ENCODE measurements at regions not wholly inside any gene's neighbourhood (a gene's known extent, or its start where the extent isn't known, plus 50 kb on each side); places are given as distances from the start of the nearest gene placed in this dataset.

GRCh38 chr9:12916042-12916441, 141.2 kb downstream of the LURAP1L start:
- no peak for DNase-seq
- no peaks in the 10 kb centered on the region; the same call in 1 of the 2 replicates for H3K27me3 Mint-ChIP-seq (ENCODE audit: insufficient read depth)
- no peak overlapping the region for H3K27ac Mint-ChIP-seq
- H3K36me3 Mint-ChIP-seq (ENCODE audit: low read depth): no peaks in the 10 kb centered on the region
- H3K9me3 Mint-ChIP-seq: no peaks in the 10 kb centered on the region
- H3K4me3 Mint-ChIP-seq: no peak overlapping the region
- no peaks in the 10 kb centered on the region for H3K4me1 Mint-ChIP-seq (ENCODE audit: low read depth)
- TF ChIP-seq CTCF (IDR thresholded peaks at IDR 0.05): no peak

DNA sequence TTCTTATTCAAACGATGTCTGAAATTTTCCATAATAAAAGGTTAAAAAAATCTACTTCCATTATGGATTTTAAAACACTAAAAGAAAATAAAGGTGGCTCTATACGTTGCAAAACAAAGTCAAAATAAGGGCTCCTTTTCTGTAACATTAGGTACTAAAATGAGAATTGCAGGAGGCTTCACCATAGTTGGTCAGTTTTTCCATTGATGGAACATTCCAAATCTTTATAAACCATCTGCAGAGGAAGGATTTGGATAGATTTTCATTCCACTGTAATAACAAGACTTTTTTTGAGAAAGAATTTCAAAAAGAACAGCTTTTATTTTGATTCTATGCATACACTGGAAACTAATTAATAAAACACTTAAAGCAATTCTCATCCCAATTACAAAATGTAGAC, 145.6 kb downstream of the LURAP1L start:
- Mint-ChIP-seq H3K4me1 (ENCODE audit: low read depth) (peaks cover 8% of the 10 kb centered on the region), H3K4me3 (no peak overlapping the region), H3K9me3 (no peaks in the 10 kb centered on the region), H3K27me3 (ENCODE audit: insufficient read depth) (no peaks in the 10 kb centered on the region; the same call in none of the 2 replicates), H3K36me3 (ENCODE audit: low read depth) (no peaks in the 10 kb centered on the region), H3K27ac (no peak overlapping the region)
- TF ChIP-seq CTCF (IDR thresholded peaks at IDR 0.05): no peak
- DNase-seq: no peak

DNA sequence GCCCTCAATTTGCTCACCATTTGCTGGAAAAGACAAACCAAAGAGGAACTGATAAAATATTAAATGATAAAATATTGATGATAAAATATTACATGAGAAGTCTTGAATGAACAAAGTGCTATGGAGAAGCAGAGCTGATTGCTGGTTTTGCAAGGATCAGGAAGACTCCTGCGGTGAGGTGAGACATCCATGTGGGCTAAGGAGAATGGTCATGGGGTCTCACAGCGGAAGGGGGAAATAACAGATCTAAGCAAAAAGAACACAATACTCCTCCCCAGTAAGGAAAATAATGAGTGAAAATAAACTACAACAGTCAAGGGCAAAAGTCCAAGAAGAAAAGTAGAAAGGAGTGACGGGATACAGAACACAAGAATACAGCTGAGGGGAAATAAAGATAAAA, 146.8 kb downstream of the LURAP1L start:
- no peak for TF ChIP-seq CTCF (IDR thresholded peaks at IDR 0.05)
- H3K27me3 Mint-ChIP-seq (ENCODE audit: insufficient read depth): peaks cover 4% of the 10 kb centered on the region
- no peak overlapping the region for H3K4me3 Mint-ChIP-seq
- no peaks in the 10 kb centered on the region for H3K36me3 Mint-ChIP-seq (ENCODE audit: low read depth)
- no peaks in the 10 kb centered on the region for H3K9me3 Mint-ChIP-seq
- H3K27ac Mint-ChIP-seq: no peak overlapping the region
- H3K4me1 Mint-ChIP-seq (ENCODE audit: low read depth): peaks cover 8% of the 10 kb centered on the region
- no peak for DNase-seq

GRCh38 chr9:12922224-12922866, 147.5 kb downstream of the LURAP1L start:
- H3K27ac Mint-ChIP-seq: no peak overlapping the region
- H3K36me3 Mint-ChIP-seq (ENCODE audit: low read depth): no peaks in the 10 kb centered on the region
- no peak overlapping the region for H3K4me3 Mint-ChIP-seq
- H3K4me1 Mint-ChIP-seq (ENCODE audit: low read depth): peaks cover 8% of the 10 kb centered on the region
- H3K9me3 Mint-ChIP-seq: no peaks in the 10 kb centered on the region
- no peak for DNase-seq
- H3K27me3 Mint-ChIP-seq (ENCODE audit: insufficient read depth): peaks cover 4% of the 10 kb centered on the region
- TF ChIP-seq CTCF (IDR thresholded peaks at IDR 0.05): peak; percentile 67

DNA sequence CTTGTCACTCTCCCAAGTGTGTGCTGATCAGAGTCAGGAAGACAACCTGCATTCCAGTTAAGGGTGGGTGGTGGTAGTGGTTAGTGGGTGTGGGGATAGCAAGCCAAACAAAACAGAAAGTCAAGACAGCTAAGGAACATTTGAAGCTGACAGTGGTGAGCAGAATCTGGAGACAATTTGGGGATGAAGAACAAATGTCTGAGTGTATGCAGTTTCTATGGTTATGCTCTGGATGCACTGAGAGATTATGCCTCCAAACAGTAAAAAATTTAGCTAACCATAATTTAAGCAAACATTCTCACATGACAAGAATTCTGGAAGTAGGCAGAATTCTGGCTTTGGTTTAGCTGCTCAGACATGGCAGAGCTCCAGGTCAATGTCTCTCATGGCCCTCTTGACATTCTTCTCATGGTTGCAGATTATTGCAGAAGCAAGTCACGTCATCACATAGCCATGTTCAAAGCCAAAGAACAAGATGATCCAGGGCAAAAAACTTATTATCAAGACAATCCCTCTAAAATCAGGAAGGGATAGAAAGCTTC, 148.7 kb downstream of the LURAP1L start:
- H3K4me1 Mint-ChIP-seq (ENCODE audit: low read depth): peaks cover 8% of the 10 kb centered on the region
- peak; percentile 64 for DNase-seq
- no peak overlapping the region for H3K4me3 Mint-ChIP-seq
- no peak for TF ChIP-seq CTCF (IDR thresholded peaks at IDR 0.05)
- no peaks in the 10 kb centered on the region for H3K9me3 Mint-ChIP-seq
- H3K27ac Mint-ChIP-seq: peak overlapping the region; percentile 46
- H3K27me3 Mint-ChIP-seq (ENCODE audit: insufficient read depth): peaks cover 5% of the 10 kb centered on the region
- H3K36me3 Mint-ChIP-seq (ENCODE audit: low read depth): no peaks in the 10 kb centered on the region

All from HFFc6 (cell line).